ENCODE measurements at regions not wholly inside any gene's neighbourhood (a gene's known extent, or its start where the extent isn't known, plus 50 kb on each side); places are given as distances from the start of the nearest gene placed in this dataset.
A peak's percentile ranks its signal among the peaks of the same experiment; 100 is the strongest.
"Not testable (repeated sequence)": the region's sequence is repeated elsewhere in the genome, so short reads cannot be mapped to it uniquely, and the experiment has no call there.

DNA sequence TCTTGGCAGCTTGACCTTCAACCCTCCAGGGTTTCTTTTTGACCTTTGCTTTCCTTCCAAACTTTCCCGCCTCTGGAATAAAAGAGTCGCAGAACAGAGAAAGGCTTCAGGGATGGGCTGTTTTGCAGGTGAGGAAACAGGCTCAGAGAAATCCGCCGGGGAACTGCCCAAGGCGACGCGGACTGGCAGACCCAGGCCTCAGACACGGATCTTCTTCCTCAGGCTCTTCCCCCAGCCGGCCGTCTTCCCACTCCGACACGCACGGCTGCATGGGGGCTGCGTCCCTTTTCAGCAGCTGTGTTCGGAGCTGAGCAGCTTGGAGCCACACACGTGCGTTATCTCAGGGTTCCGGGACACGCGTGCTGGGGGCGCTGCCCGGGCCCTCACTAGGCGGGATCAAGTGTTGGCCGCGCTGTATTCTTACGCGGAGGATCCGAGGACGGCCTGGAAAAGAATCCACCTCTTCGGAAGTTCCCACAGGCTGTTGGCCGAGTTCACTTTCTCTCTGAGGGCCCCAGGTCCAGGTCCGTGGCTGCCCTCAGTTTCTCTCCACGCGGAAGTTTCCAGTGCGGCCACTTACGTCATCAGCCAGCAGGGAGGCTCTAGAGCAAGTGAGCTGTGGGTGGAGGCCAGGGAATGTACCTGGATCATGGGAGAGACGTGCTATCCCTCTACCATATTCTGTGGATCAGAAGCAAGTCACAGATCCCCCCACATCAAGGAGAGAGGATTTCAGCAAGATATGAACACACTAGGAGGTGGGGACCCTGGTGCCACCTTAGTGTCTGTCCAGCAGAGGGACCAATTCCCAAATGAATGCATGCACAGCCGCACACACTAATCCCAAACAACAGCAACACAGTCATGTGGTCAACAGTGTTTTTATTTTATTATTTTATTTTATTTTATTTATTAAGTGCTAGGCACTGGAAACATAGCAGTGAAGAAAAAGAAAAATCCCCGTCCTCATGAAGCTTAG lies 100.4 kb downstream of the ING1 start:
- H3K27ac ChIP-seq, result no peak overlapping the region
- H3K36me3 ChIP-seq, result no peaks in the 10 kb centered on the region
- no peak overlapping the region for H3K4me3 ChIP-seq
- H4K20me1 ChIP-seq, result no peaks in the 10 kb centered on the region
- peaks cover 0 to 10% (median 3%) of the 10 kb centered on the region in 10 experiments; a peak in 10 of 20 replicates for H3K4me1 ChIP-seq
- H3K27me3 ChIP-seq, result no peaks in the 10 kb centered on the region
- H3K9me3 ChIP-seq (replicated peaks in 1 of 11), result peaks cover 8 to 25% (median 22%) of the 10 kb centered on the region in 11 experiments; a peak in 20 of 22 replicates
- TF ChIP-seq Cebpa-rat (IDR thresholded peaks at IDR 0.05), result no peak
- H3K4me2 ChIP-seq, result no peak overlapping the region
- no peak overlapping the region for H3K9ac ChIP-seq

GRCh38 chr13:110815471-110816204 lies 99.2 kb downstream of the ANKRD10 start:
- no peak for TF ChIP-seq Cebpa-rat (IDR thresholded peaks at IDR 0.05)
- peaks cover 0 to 22% (median 16%) of the 10 kb centered on the region in 10 experiments; a peak in 14 of 20 replicates for H3K4me1 ChIP-seq
- no peaks in the 10 kb centered on the region for H3K27me3 ChIP-seq
- peaks cover 8 to 25% (median 22%) of the 10 kb centered on the region in 11 experiments; a peak in 20 of 22 replicates for H3K9me3 ChIP-seq (replicated peaks in 1 of 11)
- H3K27ac ChIP-seq, result no peak overlapping the region
- no peak overlapping the region for H3K9ac ChIP-seq
- no peaks in the 10 kb centered on the region for H4K20me1 ChIP-seq
- no peak overlapping the region for H3K4me3 ChIP-seq
- no peaks in the 10 kb centered on the region for H3K36me3 ChIP-seq
- no peak overlapping the region for H3K4me2 ChIP-seq

DNA sequence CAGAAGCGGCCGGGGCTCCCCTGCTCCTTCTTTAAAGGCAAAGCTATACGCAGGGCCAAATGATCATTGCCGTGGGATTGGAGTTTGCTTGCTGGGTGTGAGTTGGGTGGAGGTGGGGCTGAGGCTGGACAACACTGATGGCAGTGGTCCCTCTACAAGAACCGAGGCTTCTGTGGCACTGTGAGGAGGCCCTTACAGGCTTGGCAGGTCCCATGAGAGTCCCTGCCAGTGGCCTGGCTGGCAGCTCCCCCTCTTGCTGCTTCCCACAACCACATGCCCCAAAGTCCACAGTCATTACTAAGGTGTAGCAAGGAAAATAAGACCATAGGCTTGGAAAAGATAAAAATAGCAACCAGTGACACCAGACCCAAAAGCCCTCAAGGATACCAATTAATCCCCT lies 98.4 kb downstream of the ANKRD10 start:
- no peak overlapping the region for H3K4me2 ChIP-seq
- no peaks in the 10 kb centered on the region for H3K27me3 ChIP-seq
- H4K20me1 ChIP-seq, result no peaks in the 10 kb centered on the region
- H3K36me3 ChIP-seq, result no peaks in the 10 kb centered on the region
- H3K4me1 ChIP-seq, result peaks cover 0 to 25% (median 17%) of the 10 kb centered on the region in 10 experiments; a peak in 14 of 20 replicates
- no peak overlapping the region for H3K4me3 ChIP-seq
- H3K9me3 ChIP-seq (replicated peaks in 1 of 11), result peaks cover 8 to 25% (median 22%) of the 10 kb centered on the region in 11 experiments; a peak in 20 of 22 replicates
- H3K27ac ChIP-seq, result no peak overlapping the region
- TF ChIP-seq Cebpa-rat (IDR thresholded peaks at IDR 0.05), result no peak
- H3K9ac ChIP-seq, result no peak overlapping the region

DNA sequence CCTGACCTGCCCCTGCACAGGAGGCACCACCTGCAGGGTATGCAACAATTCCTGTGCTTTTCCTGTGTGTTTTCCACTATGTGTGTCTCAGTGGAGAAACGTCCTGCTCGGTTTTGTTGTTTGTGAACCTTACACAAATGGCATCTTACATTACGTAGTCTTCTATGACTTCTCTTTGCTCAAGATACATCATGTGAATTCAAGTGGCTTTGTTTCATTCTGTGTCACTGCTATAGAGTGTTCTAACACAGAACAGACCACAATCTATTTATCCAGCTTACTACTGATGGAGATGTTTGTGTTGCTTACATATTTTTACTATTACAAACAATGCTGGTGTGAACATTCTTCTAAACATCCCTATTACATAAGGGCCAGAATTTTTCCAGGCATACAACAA lies 97.7 kb downstream of the ANKRD10 start:
- no peaks in the 10 kb centered on the region for H3K27me3 ChIP-seq
- no peak overlapping the region for H3K4me2 ChIP-seq
- H3K27ac ChIP-seq, result no peak overlapping the region
- peaks cover 0 to 24% (median 16%) of the 10 kb centered on the region in 10 experiments; a peak in 14 of 20 replicates for H3K4me1 ChIP-seq
- H3K9ac ChIP-seq, result no peak overlapping the region
- no peak for TF ChIP-seq Cebpa-rat (IDR thresholded peaks at IDR 0.05)
- no peaks in the 10 kb centered on the region for H4K20me1 ChIP-seq
- no peak overlapping the region for H3K4me3 ChIP-seq
- H3K36me3 ChIP-seq, result no peaks in the 10 kb centered on the region
- peaks cover 8 to 20% (median 18%) of the 10 kb centered on the region in 11 experiments; a peak in 20 of 22 replicates for H3K9me3 ChIP-seq (replicated peaks in 1 of 11)

- no peaks in the 10 kb centered on the region for H3K27me3 ChIP-seq
- no peak for TF ChIP-seq Cebpa-rat (IDR thresholded peaks at IDR 0.05)
- H3K9ac ChIP-seq, result 0 out of 22 replicates have a peak overlapping the region, but pooled peaks of 1 of the 11 experiments have one; percentile 1
- no peaks in the 10 kb centered on the region for H4K20me1 ChIP-seq
- no peak overlapping the region for H3K27ac ChIP-seq
- H3K4me3 ChIP-seq, result no peak overlapping the region
- peak overlapping the region in 7 of 11 experiments; percentile 28 to 62 (median 44); a peak in 12 of 22 replicates for H3K4me2 ChIP-seq
- peaks cover 0 to 4% (median 2%) of the 10 kb centered on the region in 11 experiments; a peak in 11 of 22 replicates for H3K9me3 ChIP-seq (replicated peaks in 1 of 11)
- H3K36me3 ChIP-seq, result no peaks in the 10 kb centered on the region
- peaks cover 0 to 28% (median 18%) of the 10 kb centered on the region in 10 experiments; a peak in 14 of 20 replicates for H3K4me1 ChIP-seq
These were observed 96.1 kb downstream of the ANKRD10 start for GRCh38 chr13:110818747-110819146.

DNA sequence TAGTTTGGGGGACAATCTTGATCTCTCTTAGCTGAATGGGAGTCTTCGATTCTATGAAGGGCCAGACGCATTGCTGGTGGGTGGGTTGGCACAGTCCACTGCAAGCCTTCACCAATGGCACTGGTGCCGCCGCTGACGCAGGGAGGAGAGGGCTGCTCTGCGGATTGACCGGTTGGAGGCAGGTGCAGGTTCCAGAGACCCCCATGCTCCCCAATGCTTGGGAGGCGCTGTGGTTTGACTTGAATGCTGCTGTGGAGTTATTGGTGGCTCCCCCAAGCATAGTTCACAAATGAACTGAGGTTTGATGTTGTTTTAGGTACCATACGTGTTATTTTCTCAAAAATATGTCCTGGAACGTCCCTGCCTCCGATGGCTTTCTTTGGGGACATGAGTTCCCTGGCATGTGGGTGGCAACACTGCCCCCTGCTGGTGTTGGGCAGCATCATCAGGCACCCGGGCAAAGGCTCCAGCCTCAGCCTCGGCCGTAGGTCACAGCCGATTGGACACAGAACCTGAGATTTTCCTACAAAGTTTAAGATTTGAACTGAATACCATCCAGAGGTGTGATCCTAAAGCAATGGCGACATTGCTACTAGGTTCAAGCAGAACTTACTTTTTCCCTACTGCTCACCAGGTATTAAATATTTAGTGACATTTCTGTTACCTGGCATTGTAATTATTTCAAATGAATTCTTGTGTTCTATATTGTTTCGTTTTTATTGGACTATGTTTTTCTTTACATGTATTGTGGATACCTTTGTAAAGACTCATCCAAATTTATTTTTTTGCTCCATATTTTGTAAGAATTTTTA lies 95.5 kb downstream of the ANKRD10 start:
- Histone ChIP-seq H3K4me1 (peaks cover 0 to 28% (median 18%) of the 10 kb centered on the region in 10 experiments; a peak in 14 of 20 replicates), H3K4me2 (peak overlapping the region; percentile 28 to 70 (median 44); a peak in 16 of 22 replicates), H3K9me3 (replicated peaks in 1 of 11) (no peaks in the 10 kb centered on the region), H3K9ac (peak overlapping the region in 1 of 11 experiments; percentile 1; a peak in 1 of 22 replicates), H3K4me3 (no peak overlapping the region), H3K36me3 (no peaks in the 10 kb centered on the region), H4K20me1 (no peaks in the 10 kb centered on the region), H3K27ac (no peak overlapping the region), H3K27me3 (no peaks in the 10 kb centered on the region)
- TF ChIP-seq Cebpa-rat (IDR thresholded peaks at IDR 0.05), result no peak

GRCh38 chr13:110820322-110820721 lies 94.5 kb downstream of the ANKRD10 start:
- TF ChIP-seq Cebpa-rat (IDR thresholded peaks at IDR 0.05), result no peak
- Histone ChIP-seq H3K4me2 (peak overlapping the region in 8 of 11 experiments; percentile 10 to 67 (median 54); a peak in 13 of 22 replicates), H3K9me3 (replicated peaks in 1 of 11) (no peaks in the 10 kb centered on the region), H3K36me3 (no peaks in the 10 kb centered on the region), H3K4me1 (peaks cover 0 to 28% (median 18%) of the 10 kb centered on the region in 10 experiments; a peak in 14 of 20 replicates), H3K27ac (no peak overlapping the region), H3K27me3 (no peaks in the 10 kb centered on the region), H3K4me3 (no peak overlapping the region), H4K20me1 (no peaks in the 10 kb centered on the region), H3K9ac (no peak overlapping the region; a peak in 1 of 22 replicates)

DNA sequence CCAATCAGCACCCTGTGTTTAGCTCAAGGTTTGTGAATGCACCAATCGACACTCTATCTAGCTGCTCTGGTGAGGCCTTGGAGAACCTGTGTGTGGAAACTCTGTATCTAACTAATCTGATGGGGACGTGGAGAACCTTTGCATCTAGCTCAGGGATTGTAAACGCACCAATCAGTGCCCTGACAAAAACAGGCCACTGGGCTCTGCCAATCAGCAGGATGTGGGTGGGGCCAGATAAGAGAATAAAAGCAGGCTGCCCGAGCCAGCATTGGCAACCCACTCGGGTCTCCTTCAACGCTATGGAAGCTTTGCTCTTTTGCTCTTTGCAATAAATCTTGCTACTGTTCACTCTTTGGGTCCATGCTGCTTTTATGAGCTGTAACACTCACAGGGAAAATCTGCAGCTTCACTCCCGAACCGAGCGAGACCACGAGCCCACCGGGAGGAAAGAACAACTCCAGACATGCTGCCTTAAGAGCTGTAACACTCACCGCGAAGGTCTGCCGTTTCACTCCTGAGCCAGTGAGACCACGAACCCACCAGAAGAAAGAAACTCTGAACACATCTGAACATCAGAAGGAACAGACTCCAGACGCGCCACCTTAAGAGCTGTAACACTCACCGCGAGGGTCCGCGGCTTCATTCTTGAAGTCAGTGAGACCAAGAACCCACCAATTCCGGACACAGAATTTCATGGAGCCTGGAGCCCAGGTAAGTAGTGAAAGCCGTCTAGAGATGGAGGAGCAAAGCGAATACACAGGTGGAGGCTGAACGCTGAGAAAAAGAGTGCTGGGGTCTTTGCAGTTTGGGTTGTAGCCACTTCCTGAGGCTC lies 92.8 kb downstream of the ANKRD10 start:
- not testable (repeated sequence) for H3K9ac ChIP-seq, H3K36me3 ChIP-seq, H3K4me3 ChIP-seq, H4K20me1 ChIP-seq, H3K27ac ChIP-seq, H3K27me3 ChIP-seq
- H3K9me3 ChIP-seq (replicated peaks in 1 of 11), result peaks cover 0 to 10% (median 0%) of the 10 kb centered on the region in 11 experiments; a peak in 5 of 22 replicates
- H3K4me1 ChIP-seq, result peaks cover 0 to 28% (median 18%) of the 10 kb centered on the region in 10 experiments; a peak in 14 of 20 replicates
- H3K4me2 ChIP-seq, result 0 out of 22 replicates have a peak overlapping the region, but pooled peaks of 1 of the 11 experiments have one; percentile 10
